ENCODE measurements at regions not wholly inside any gene's neighbourhood (a gene's known extent, or its start where the extent isn't known, plus 50 kb on each side); places are given as distances from the start of the nearest gene placed in this dataset.
"Not testable (repeated sequence)": the region's sequence is repeated elsewhere in the genome, so short reads cannot be mapped to it uniquely, and the experiment has no call there.

GRCh38 chr2:189348369-189348768 lies 92.9 kb upstream of the WDR75 start:
- TF ChIP-seq YY1 (IDR thresholded peaks at IDR 0.05; ENCODE audit: insufficient read depth, insufficient read length), result no peak
- TF ChIP-seq ZNF274 (IDR thresholded peaks at IDR 0.05; ENCODE audit: low read depth, low read length), result no peak
- no peak for TF ChIP-seq SUZ12 (IDR thresholded peaks at IDR 0.05; ENCODE audit: extremely low read depth, insufficient read depth, insufficient read length)
- H3K9me3 ChIP-seq (ENCODE audit: insufficient read depth, low read length), result peaks cover 7% of the 10 kb centered on the region; the same call in 1 of the 2 replicates
- H3K36me3 ChIP-seq (ENCODE audit: insufficient read depth, insufficient read length, low read length), result no peaks in the 10 kb centered on the region
- no peak overlapping the region for H3K4me3 ChIP-seq (ENCODE audit: insufficient read length, low read depth)
- DNase-seq (ENCODE audit: low read depth, low spot score), result no peak
- H3K9ac ChIP-seq (ENCODE audit: insufficient read length, low read depth), result no peak overlapping the region
- no peaks in the 10 kb centered on the region for H3K27me3 ChIP-seq (ENCODE audit: insufficient read depth, insufficient read length)
- no peaks in the 10 kb centered on the region for H3K4me1 ChIP-seq (ENCODE audit: insufficient read depth, insufficient read length)

- DNase-seq (ENCODE audit: low read depth, low spot score), result no peak
- no peak for TF ChIP-seq ZNF274 (IDR thresholded peaks at IDR 0.05; ENCODE audit: low read depth, low read length)
- TF ChIP-seq SUZ12 (IDR thresholded peaks at IDR 0.05; ENCODE audit: extremely low read depth, insufficient read depth, insufficient read length), result no peak
- TF ChIP-seq YY1 (IDR thresholded peaks at IDR 0.05; ENCODE audit: insufficient read depth, insufficient read length), result no peak
- H3K27me3 ChIP-seq (ENCODE audit: insufficient read depth, insufficient read length), result no peaks in the 10 kb centered on the region
Observed at GRCh38 chr2:189350540-189351209, 90.6 kb upstream of the WDR75 start.

GRCh38 chr2:189351933-189352332 lies 89.3 kb upstream of the WDR75 start:
- H3K9me3 ChIP-seq (ENCODE audit: insufficient read depth, low read length); H3K36me3 ChIP-seq (ENCODE audit: insufficient read depth, insufficient read length, low read length); H3K4me1 ChIP-seq (ENCODE audit: insufficient read depth, insufficient read length); H3K27me3 ChIP-seq (ENCODE audit: insufficient read depth, insufficient read length); H3K9ac ChIP-seq (ENCODE audit: insufficient read length, low read depth); H3K4me3 ChIP-seq (ENCODE audit: insufficient read length, low read depth); DNase-seq (ENCODE audit: low read depth, low spot score): not testable (repeated sequence)

More at GRCh38 chr2:189350540-189351209, 90.6 kb upstream of the WDR75 start:
- Histone ChIP-seq H3K36me3 (ENCODE audit: insufficient read depth, insufficient read length, low read length) (no peaks in the 10 kb centered on the region), H3K4me3 (ENCODE audit: insufficient read length, low read depth) (no peak overlapping the region), H3K4me1 (ENCODE audit: insufficient read depth, insufficient read length) (no peaks in the 10 kb centered on the region), H3K9ac (ENCODE audit: insufficient read length, low read depth) (no peak overlapping the region), H3K9me3 (ENCODE audit: insufficient read depth, low read length) (0 out of 2 replicates have a peak, but pooled peaks cover 7% of the 10 kb centered on the region)

- not testable (repeated sequence) for H3K4me1 ChIP-seq (ENCODE audit: insufficient read depth, insufficient read length); H3K27me3 ChIP-seq (ENCODE audit: insufficient read depth, insufficient read length); H3K4me3 ChIP-seq (ENCODE audit: insufficient read length, low read depth); H3K36me3 ChIP-seq (ENCODE audit: insufficient read depth, insufficient read length, low read length); H3K9ac ChIP-seq (ENCODE audit: insufficient read length, low read depth)
- H3K9me3 ChIP-seq (ENCODE audit: insufficient read depth, low read length), result peaks cover 16% of the 10 kb centered on the region
- peak; percentile 22 for DNase-seq (ENCODE audit: low read depth, low spot score)
Observed at GRCh38 chr2:189357375-189357774, 83.9 kb upstream of the WDR75 start.

- Histone ChIP-seq H3K9ac (ENCODE audit: insufficient read length, low read depth) (no peak overlapping the region), H3K4me3 (ENCODE audit: insufficient read length, low read depth) (no peak overlapping the region), H3K4me1 (ENCODE audit: insufficient read depth, insufficient read length) (peaks cover 2% of the 10 kb centered on the region), H3K9me3 (ENCODE audit: insufficient read depth, low read length) (peaks cover 16% of the 10 kb centered on the region), H3K36me3 (ENCODE audit: insufficient read depth, insufficient read length, low read length) (no peaks in the 10 kb centered on the region), H3K27me3 (ENCODE audit: insufficient read depth, insufficient read length) (no peaks in the 10 kb centered on the region)
- TF ChIP-seq SUZ12 (IDR thresholded peaks at IDR 0.05; ENCODE audit: extremely low read depth, insufficient read depth, insufficient read length) (no peak), YY1 (IDR thresholded peaks at IDR 0.05; ENCODE audit: insufficient read depth, insufficient read length) (no peak), ZNF274 (IDR thresholded peaks at IDR 0.05; ENCODE audit: low read depth, low read length) (no peak)
- DNase-seq (ENCODE audit: low read depth, low spot score), result no peak
Observed at GRCh38 chr2:189360861-189361260, 80.4 kb upstream of the WDR75 start.

GRCh38 chr2:189362283-189362682 lies 79.0 kb upstream of the WDR75 start:
- TF ChIP-seq SUZ12 (IDR thresholded peaks at IDR 0.05; ENCODE audit: extremely low read depth, insufficient read depth, insufficient read length) (no peak), ZNF274 (IDR thresholded peaks at IDR 0.05; ENCODE audit: low read depth, low read length) (no peak), YY1 (IDR thresholded peaks at IDR 0.05; ENCODE audit: insufficient read depth, insufficient read length) (no peak)
- Histone ChIP-seq H3K27me3 (ENCODE audit: insufficient read depth, insufficient read length) (no peaks in the 10 kb centered on the region), H3K9me3 (ENCODE audit: insufficient read depth, low read length) (peaks cover 12% of the 10 kb centered on the region; the same call in 1 of the 2 replicates), H3K36me3 (ENCODE audit: insufficient read depth, insufficient read length, low read length) (no peaks in the 10 kb centered on the region), H3K9ac (ENCODE audit: insufficient read length, low read depth) (no peak overlapping the region), H3K4me3 (ENCODE audit: insufficient read length, low read depth) (no peak overlapping the region), H3K4me1 (ENCODE audit: insufficient read depth, insufficient read length) (peaks cover 2% of the 10 kb centered on the region)
- DNase-seq (ENCODE audit: low read depth, low spot score), result no peak

- Histone ChIP-seq H3K27me3 (ENCODE audit: insufficient read depth, insufficient read length) (no peaks in the 10 kb centered on the region), H3K36me3 (ENCODE audit: insufficient read depth, insufficient read length, low read length) (no peaks in the 10 kb centered on the region), H3K4me1 (ENCODE audit: insufficient read depth, insufficient read length) (no peaks in the 10 kb centered on the region), H3K9me3 (ENCODE audit: insufficient read depth, low read length) (peaks cover 4% of the 10 kb centered on the region; the same call in 1 of the 2 replicates), H3K4me3 (ENCODE audit: insufficient read length, low read depth) (no peak overlapping the region), H3K9ac (ENCODE audit: insufficient read length, low read depth) (no peak overlapping the region)
- TF ChIP-seq ZNF274 (IDR thresholded peaks at IDR 0.05; ENCODE audit: low read depth, low read length) (no peak), YY1 (IDR thresholded peaks at IDR 0.05; ENCODE audit: insufficient read depth, insufficient read length) (no peak), SUZ12 (IDR thresholded peaks at IDR 0.05; ENCODE audit: extremely low read depth, insufficient read depth, insufficient read length) (no peak)
- no peak for DNase-seq (ENCODE audit: low read depth, low spot score)
Observed at GRCh38 chr2:189363559-189363958, 77.7 kb upstream of the WDR75 start.

GRCh38 chr2:189364607-189365006 lies 76.7 kb upstream of the WDR75 start:
- TF ChIP-seq ZNF274 (IDR thresholded peaks at IDR 0.05; ENCODE audit: low read depth, low read length) (no peak), YY1 (IDR thresholded peaks at IDR 0.05; ENCODE audit: insufficient read depth, insufficient read length) (no peak), SUZ12 (IDR thresholded peaks at IDR 0.05; ENCODE audit: extremely low read depth, insufficient read depth, insufficient read length) (no peak)
- Histone ChIP-seq H3K4me1 (ENCODE audit: insufficient read depth, insufficient read length) (no peaks in the 10 kb centered on the region), H3K9me3 (ENCODE audit: insufficient read depth, low read length) (no peaks in the 10 kb centered on the region), H3K9ac (ENCODE audit: insufficient read length, low read depth) (no peak overlapping the region), H3K27me3 (ENCODE audit: insufficient read depth, insufficient read length) (no peaks in the 10 kb centered on the region), H3K36me3 (ENCODE audit: insufficient read depth, insufficient read length, low read length) (no peaks in the 10 kb centered on the region), H3K4me3 (ENCODE audit: insufficient read length, low read depth) (no peak overlapping the region)
- no peak for DNase-seq (ENCODE audit: low read depth, low spot score)
